VCaP (cell line): ENCODE measurements at regions not wholly inside any gene's neighbourhood (a gene's known extent, or its start where the extent isn't known, plus 50 kb on each side); places are given as distances from the start of the nearest gene placed in this dataset.
"Not testable (repeated sequence)": the region's sequence is repeated elsewhere in the genome, so short reads cannot be mapped to it uniquely, and the experiment has no call there.

Experiments
- H3K27ac ChIP-seq: fragments of 450-650 bp; 2 replicates; pipeline ENCODE4 v1.5.1; 2017
- TF ChIP-seq, protein P1 (sequence below): fragments of 450-650 bp; conservative IDR thresholded peaks from 2 replicates; pipeline ENCODE4 v1.5.1; 2017; ENCODE audit warnings: mild to moderate bottlenecking, moderate library complexity

DNA sequence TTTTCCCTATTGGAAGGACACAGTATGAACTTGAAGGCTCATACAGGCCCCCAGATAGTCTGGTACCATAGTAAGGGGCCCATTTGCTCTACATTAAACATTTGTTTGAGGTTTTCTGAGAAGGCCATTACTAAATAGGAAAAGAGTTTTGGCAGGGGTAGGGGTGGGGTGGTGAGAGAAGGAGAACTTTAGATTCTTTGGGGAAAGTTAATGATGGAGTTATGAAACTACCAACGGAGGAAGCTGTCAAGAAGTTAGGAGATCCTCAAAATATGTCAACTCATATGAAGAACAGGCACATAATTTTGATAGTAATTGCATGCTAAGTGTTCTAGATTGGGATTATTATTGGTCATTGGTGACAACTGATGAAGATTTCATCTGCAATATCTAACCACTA lies 114.7 kb downstream of the TAF11L14 start:
- no peak overlapping the region for H3K27ac ChIP-seq
- TF ChIP-seq, protein P1, sequence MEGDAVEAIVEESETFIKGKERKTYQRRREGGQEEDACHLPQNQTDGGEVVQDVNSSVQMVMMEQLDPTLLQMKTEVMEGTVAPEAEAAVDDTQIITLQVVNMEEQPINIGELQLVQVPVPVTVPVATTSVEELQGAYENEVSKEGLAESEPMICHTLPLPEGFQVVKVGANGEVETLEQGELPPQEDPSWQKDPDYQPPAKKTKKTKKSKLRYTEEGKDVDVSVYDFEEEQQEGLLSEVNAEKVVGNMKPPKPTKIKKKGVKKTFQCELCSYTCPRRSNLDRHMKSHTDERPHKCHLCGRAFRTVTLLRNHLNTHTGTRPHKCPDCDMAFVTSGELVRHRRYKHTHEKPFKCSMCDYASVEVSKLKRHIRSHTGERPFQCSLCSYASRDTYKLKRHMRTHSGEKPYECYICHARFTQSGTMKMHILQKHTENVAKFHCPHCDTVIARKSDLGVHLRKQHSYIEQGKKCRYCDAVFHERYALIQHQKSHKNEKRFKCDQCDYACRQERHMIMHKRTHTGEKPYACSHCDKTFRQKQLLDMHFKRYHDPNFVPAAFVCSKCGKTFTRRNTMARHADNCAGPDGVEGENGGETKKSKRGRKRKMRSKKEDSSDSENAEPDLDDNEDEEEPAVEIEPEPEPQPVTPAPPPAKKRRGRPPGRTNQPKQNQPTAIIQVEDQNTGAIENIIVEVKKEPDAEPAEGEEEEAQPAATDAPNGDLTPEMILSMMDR = no peak

DNA sequence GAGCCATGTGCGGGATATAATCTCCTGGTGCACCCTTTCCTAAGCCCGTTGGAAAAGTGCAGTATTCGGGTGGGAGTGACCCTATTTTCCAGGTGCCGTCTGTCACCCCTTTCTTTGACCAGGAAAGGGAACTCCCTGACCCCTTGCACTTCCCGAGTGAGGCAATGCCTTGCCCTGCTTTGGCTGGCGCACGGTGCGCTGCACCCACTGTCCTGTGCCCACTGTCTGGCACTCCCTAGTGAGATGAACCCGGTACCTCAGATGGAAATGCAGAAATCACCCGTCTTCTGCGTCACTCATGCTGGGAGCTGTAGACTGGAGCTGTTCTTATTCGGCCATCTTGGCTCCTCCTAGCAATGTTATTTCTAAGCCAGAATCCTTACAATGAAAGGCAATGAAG lies 121.1 kb downstream of the TAF11L14 start:
- not testable (repeated sequence) for H3K27ac ChIP-seq

DNA sequence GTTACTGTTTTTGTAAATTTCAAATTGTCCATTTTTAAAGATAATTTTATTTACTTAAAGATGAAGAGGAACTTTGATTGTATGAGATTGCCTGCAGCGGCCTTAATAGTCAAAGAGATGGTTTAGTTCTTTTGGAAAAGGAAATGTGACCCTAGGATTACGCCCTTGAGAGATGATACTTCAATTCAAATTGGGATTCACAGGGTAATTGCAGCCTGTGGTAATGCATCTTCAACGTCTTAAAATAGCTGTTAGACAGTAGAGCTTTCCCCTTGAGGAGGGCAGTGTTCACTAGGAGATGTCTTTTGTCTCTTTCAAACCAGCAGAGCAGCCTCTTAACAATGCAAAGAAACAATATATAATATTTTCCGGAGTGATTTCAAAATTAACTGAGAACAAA lies 127.1 kb downstream of the TAF11L14 start:
- no peak overlapping the region; the same call in 1 of the 2 replicates for H3K27ac ChIP-seq
- TF ChIP-seq, protein P1 = no peak

DNA sequence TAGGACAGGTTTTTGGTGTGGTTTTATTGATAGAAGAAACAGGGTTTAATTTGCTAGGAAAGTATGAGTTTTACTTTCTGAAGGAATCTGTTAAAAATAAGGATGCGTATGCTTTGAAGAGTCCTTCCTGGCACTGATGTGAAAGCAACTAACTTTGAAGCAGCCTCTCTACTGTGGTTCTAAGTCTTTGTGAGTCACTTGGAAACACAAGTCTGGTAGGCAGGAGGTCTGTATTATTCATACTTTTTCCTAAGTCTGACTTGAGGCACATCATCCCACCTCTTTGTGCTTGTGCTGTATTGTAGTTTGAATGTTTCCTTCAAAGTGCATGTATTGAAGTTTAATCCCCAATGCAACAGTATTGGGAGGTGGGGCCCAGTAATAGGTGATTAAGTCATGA lies 129.0 kb downstream of the TAF11L14 start:
- no peak overlapping the region for H3K27ac ChIP-seq
- TF ChIP-seq, protein P1 = no peak

DNA sequence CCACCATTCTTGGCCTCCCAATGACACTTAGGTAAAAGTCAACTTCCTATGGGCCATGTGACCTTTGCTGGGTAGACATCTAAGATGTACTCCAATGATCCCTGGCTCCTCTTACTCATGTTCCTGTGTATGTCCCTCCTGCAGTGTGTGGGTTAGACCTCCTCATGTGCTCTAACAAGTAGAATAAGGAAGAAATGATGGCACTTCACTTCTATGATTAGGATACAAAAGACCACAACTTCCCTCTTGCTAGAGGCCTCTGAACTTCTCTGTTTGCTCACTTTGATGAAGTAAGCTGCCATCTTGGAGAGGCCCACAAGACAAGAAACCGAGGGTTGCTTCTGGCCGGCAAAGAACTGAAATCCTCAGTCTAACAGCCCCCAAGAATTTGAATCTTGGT lies 131.8 kb downstream of the TAF11L14 start:
- H3K27ac ChIP-seq = no peak overlapping the region
- TF ChIP-seq, protein P1 = no peak

DNA sequence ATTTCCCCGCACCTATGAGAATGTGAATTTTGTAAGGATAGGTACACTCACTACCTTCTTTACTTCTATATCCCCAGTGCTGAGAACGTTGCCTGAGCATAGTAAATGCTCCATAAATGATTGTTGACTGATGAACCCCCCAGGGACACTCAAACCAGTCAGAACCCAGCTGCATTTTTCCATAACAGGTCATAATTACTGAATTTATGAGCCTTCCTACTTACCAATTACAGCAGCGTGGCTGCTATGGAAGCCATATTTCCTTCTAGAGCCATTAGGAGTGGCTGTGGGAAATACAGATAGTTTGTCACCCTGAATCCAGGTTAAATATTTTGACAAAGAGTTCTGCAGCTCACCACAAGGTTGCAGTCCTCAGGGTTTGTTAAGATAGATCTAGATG lies 135.0 kb downstream of the TAF11L14 start:
- TF ChIP-seq, protein P1 = no peak
- H3K27ac ChIP-seq = no peak overlapping the region

DNA sequence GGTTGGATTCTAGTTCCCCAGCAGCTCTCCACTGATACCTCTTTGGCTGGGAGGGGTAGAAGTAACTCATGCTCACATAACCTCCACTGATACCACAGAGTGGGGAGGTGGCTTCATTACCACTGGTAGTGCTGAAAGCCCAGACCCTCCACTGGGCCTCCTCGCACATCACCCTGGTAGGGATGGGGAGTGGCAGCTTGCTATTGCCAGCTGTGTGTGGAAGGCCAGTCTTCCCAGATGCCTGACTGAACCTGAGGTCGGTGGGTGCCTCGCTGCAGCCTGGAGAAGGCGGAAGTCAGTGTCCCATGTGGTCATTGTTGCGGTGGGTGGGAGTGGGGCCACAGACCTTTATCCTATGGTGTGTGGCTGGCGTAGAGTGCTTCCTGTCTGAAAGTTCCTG lies 138.0 kb downstream of the TAF11L14 start:
- no peak overlapping the region for H3K27ac ChIP-seq
- TF ChIP-seq, protein P1 = no peak

DNA sequence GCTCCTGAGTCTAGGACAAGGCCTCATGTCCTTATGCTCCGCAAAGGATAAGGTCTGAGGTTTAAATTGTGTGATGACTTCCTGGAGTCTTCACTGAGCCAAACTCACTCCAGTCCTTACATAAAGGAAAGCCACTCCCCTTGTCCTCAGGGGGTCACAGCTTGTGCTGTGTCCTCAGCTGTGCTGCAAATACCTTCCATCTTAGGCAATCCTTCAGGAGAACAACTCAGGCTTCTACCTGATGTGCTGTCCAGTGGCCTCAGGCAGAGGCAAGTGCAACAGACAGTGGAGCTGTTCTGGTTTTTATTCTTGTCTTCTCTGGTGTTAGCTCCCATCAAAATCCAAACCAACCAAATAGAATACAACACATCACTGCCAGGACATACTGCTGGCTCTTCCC lies 151.5 kb downstream of the TAF11L14 start:
- H3K27ac ChIP-seq = no peak overlapping the region
- TF ChIP-seq, protein P1 = no peak
